SK-N-SH treated with all-trans-retinoic acid at 6 μM for 48 hours (cell line): ENCODE measurements at regions not wholly inside any gene's neighbourhood (a gene's known extent, or its start where the extent isn't known, plus 50 kb on each side); places are given as distances from the start of the nearest gene placed in this dataset.

Experiments
- ATAC-seq: fragments of 200-7000 bp; cut with Tn5 transposase; 3 replicates; pipeline ENCODE4 v1.9.1; 2020; ENCODE audit warnings: mild to moderate bottlenecking, moderate library complexity
- ARNTL ChIP-seq: fragments of 450-650 bp; formaldehyde crosslinking; IDR thresholded peaks from 2 replicates; pipeline ENCODE4 v1.5.0; 2020; ENCODE audit warnings: low read depth, mild to moderate bottlenecking, moderate library complexity, borderline replicate concordance
- BACH2 ChIP-seq: fragments of 250-450 bp; sonication (Bioruptor Pico); IDR thresholded peaks from 2 replicates; pipeline ENCODE4 v1.9.0; 2021; ENCODE audit warnings: mild to moderate bottlenecking, borderline replicate concordance
- CSDC2 ChIP-seq: fragments of 250-450 bp; sonication (Bioruptor Pico); IDR thresholded peaks from 2 replicates; pipeline ENCODE4 v1.5.0; 2020; ENCODE audit warnings: mild to moderate bottlenecking, moderate library complexity
- ESRRG ChIP-seq: fragments of 250-450 bp; sonication (Bioruptor Pico); IDR thresholded peaks from 2 replicates; pipeline ENCODE4 v1.6.1; 2021; ENCODE audit warnings: mild to moderate bottlenecking
- GLIS3 ChIP-seq: fragments of 250-450 bp; sonication (Bioruptor Pico); IDR thresholded peaks from 2 replicates; pipeline ENCODE4 v1.5.0; 2020; ENCODE audit warnings: mild to moderate bottlenecking, moderate library complexity
- ISL1 ChIP-seq: fragments of 250-450 bp; sonication (Bioruptor Pico); IDR thresholded peaks from 2 replicates; pipeline ENCODE4 v2.1.2; 2022; ENCODE audit warnings: mild to moderate bottlenecking, moderate library complexity
- OSR1 ChIP-seq: fragments of 250-450 bp; sonication (Bioruptor Pico); IDR thresholded peaks from 2 replicates; pipeline ENCODE4 v1.8.0; 2022; ENCODE audit warnings: moderate library complexity, mild to moderate bottlenecking, inconsistent platforms
- PATZ1 ChIP-seq: fragments of 250-450 bp; sonication (Bioruptor Pico); IDR thresholded peaks from 2 replicates; pipeline ENCODE4 v1.8.0; 2020; ENCODE audit warnings: mild to moderate bottlenecking, moderate library complexity, borderline replicate concordance
- PPARA ChIP-seq: fragments of 250-450 bp; sonication (Bioruptor Pico); IDR thresholded peaks from 2 replicates; pipeline ENCODE4 v1.5.0; 2020; ENCODE audit warnings: mild to moderate bottlenecking, borderline replicate concordance
- RARB ChIP-seq: fragments of 250-450 bp; sonication (Bioruptor Pico); IDR thresholded peaks from 2 replicates; pipeline ENCODE4 v1.8.0; 2021; ENCODE audit warnings: mild to moderate bottlenecking, moderate library complexity
- SNAI2 ChIP-seq: fragments of 250-450 bp; sonication (Bioruptor Pico); IDR thresholded peaks from 2 replicates; pipeline ENCODE4 v1.5.0; 2020; ENCODE audit warnings: mild to moderate bottlenecking, moderate library complexity
- TCF4 ChIP-seq: fragments of 250-450 bp; sonication (Bioruptor Pico); IDR thresholded peaks from 2 replicates; pipeline ENCODE4 v1.8.0; 2021; ENCODE audit warnings: mild to moderate bottlenecking, moderate library complexity, borderline replicate concordance
- TOX ChIP-seq: fragments of 250-450 bp; sonication (Bioruptor Pico); IDR thresholded peaks from 2 replicates; pipeline ENCODE4 v1.8.0; 2021; ENCODE audit warnings: mild to moderate bottlenecking, moderate library complexity, borderline replicate concordance
- TSHZ2 ChIP-seq: fragments of 250-450 bp; sonication (Bioruptor Pico); IDR thresholded peaks from 2 replicates; pipeline ENCODE4 v1.5.0; 2020; ENCODE audit warnings: mild to moderate bottlenecking, moderate library complexity
- ZC3H10 ChIP-seq: fragments of 250-450 bp; sonication (Bioruptor Pico); IDR thresholded peaks from 2 replicates; pipeline ENCODE4 v1.5.1; 2021; ENCODE audit warnings: mild to moderate bottlenecking, moderate library complexity
- ZFP3 ChIP-seq: fragments of 250-450 bp; sonication (Bioruptor Pico); IDR thresholded peaks from 2 replicates; pipeline ENCODE4 v1.5.0; 2020; ENCODE audit warnings: mild to moderate bottlenecking, moderate library complexity
- ZFP30 ChIP-seq: fragments of 450-650 bp; formaldehyde crosslinking; IDR thresholded peaks from 2 replicates; pipeline ENCODE4 v1.5.0; 2022; ENCODE audit warnings: mild to moderate bottlenecking, moderate library complexity
- ZNF565 ChIP-seq: fragments of 450-650 bp; formaldehyde crosslinking; conservative IDR thresholded peaks from 2 replicates; pipeline ENCODE4 v1.5.0; 2020; ENCODE audit warnings: low read depth, mild to moderate bottlenecking, moderate library complexity
- ZNF70 ChIP-seq: fragments of 450-650 bp; formaldehyde crosslinking; IDR thresholded peaks from 2 replicates; pipeline ENCODE4 v1.5.0; 2020; ENCODE audit warnings: mild to moderate bottlenecking, moderate library complexity
- TF ChIP-seq, protein P1 (sequence below): fragments of 250-450 bp; sonication (Bioruptor Pico); IDR thresholded peaks from 2 replicates; pipeline ENCODE4 v1.5.1; 2021; ENCODE audit warnings: mild to moderate bottlenecking, moderate library complexity
- TF ChIP-seq, protein P2 (sequence below): fragments of 250-450 bp; sonication (Bioruptor Pico); IDR thresholded peaks from 2 replicates; pipeline ENCODE4 v1.5.1; 2020; ENCODE audit warnings: low read depth, mild to moderate bottlenecking, moderate library complexity
- TF ChIP-seq, protein P3 (sequence below): fragments of 250-450 bp; sonication (Bioruptor Pico); IDR thresholded peaks from 2 replicates; pipeline ENCODE4 v1.8.0; 2021; ENCODE audit warnings: low read depth, mild to moderate bottlenecking, moderate library complexity, borderline replicate concordance

DNA sequence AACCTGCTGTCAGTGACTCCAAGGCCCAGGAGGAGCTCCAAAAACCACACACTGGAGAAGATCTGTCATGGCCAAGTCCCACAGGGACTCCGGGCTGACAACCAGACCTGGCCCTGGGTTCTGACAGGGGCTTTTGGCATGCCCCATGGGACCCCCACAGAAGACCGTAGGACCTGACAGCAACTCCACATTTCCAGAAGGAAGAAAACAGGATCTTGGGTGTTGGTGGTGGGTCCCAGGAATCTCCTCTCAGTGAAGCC is 275.9 kb upstream of the HS6ST1 start:
- no peak for ATAC-seq
- no peak for TF ChIP-seq ZFP30 (CRISPR knock-in tag)
- TF ChIP-seq PPARA (CRISPR knock-in tag) = no peak
- TF ChIP-seq TOX (CRISPR knock-in tag) = no peak
- TF ChIP-seq RARB (CRISPR knock-in tag) = no peak
- TF ChIP-seq ARNTL (CRISPR knock-in tag) = no peak
- TF ChIP-seq, protein P1, sequence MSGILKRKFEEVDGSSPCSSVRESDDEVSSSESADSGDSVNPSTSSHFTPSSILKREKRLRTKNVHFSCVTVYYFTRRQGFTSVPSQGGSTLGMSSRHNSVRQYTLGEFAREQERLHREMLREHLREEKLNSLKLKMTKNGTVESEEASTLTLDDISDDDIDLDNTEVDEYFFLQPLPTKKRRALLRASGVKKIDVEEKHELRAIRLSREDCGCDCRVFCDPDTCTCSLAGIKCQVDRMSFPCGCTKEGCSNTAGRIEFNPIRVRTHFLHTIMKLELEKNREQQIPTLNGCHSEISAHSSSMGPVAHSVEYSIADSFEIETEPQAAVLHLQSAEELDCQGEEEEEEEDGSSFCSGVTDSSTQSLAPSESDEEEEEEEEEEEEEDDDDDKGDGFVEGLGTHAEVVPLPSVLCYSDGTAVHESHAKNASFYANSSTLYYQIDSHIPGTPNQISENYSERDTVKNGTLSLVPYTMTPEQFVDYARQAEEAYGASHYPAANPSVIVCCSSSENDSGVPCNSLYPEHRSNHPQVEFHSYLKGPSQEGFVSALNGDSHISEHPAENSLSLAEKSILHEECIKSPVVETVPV (CRISPR knock-in tag) = no peak
- TF ChIP-seq ZFP3 (CRISPR knock-in tag) = no peak
- TF ChIP-seq, protein P2, sequence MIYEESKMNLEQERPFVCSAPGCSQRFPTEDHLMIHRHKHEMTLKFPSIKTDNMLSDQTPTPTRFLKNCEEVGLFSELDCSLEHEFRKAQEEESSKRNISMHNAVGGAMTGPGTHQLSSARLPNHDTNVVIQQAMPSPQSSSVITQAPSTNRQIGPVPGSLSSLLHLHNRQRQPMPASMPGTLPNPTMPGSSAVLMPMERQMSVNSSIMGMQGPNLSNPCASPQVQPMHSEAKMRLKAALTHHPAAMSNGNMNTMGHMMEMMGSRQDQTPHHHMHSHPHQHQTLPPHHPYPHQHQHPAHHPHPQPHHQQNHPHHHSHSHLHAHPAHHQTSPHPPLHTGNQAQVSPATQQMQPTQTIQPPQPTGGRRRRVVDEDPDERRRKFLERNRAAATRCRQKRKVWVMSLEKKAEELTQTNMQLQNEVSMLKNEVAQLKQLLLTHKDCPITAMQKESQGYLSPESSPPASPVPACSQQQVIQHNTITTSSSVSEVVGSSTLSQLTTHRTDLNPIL = no peak
- TF ChIP-seq ESRRG (CRISPR knock-in tag) = no peak
- no peak for TF ChIP-seq PATZ1 (CRISPR knock-in tag)
- no peak for TF ChIP-seq ZC3H10 (CRISPR knock-in tag)
- TF ChIP-seq TCF4 (CRISPR knock-in tag) = no peak
- TF ChIP-seq OSR1 (CRISPR knock-in tag) = no peak
- no peak for TF ChIP-seq ZNF565 (CRISPR knock-in tag)
- TF ChIP-seq ISL1 = no peak
- no peak for TF ChIP-seq GLIS3
- TF ChIP-seq, all 23 proteins: peak for 0

DNA sequence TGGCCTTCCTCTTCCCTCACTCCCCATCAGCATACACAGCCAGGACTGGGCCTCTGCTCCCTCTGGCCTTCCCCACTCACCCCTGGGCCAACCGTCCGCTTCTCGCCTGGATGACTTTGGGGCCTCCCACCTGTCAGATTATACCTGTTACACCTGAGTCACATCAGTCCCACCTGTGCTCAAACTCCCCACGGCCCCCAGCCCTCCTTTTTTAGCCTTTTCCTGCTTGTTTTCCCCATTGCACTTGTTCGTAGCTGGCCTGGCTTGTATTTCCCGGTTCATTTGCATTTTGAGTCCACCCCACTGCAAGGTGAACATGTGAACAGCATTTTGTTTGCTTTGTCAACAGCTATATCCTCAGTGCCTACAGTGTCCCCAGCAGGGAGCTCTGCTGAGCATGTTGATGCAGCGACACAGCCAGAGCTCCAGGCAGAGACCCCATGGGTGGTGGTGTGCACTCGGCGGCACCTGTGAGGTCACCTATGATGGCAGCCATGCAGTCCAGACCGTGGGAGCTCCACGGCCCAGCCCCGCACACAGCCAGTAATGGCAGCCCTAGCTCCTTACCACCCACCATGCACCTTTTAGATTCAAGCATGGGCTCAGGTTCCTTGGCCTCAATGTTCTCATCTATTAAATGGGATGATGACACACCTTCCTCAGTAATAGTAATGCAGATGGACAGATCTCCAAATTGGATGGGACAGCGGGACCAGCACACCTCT is 276.4 kb upstream of the HS6ST1 start:
- no peak for ATAC-seq
- TF ChIP-seq OSR1 (CRISPR knock-in tag) (no peak), PPARA (CRISPR knock-in tag) (no peak), BACH2 (CRISPR knock-in tag) (no peak), TCF4 (CRISPR knock-in tag) (no peak), GLIS3 (no peak), ZC3H10 (CRISPR knock-in tag) (no peak), TSHZ2 (CRISPR knock-in tag) (no peak), PATZ1 (CRISPR knock-in tag) (no peak), RARB (CRISPR knock-in tag) (no peak), ZNF565 (CRISPR knock-in tag) (no peak), ISL1 (no peak), TOX (CRISPR knock-in tag) (no peak), SNAI2 (CRISPR knock-in tag) (no peak), ZNF70 (no peak), CSDC2 (CRISPR knock-in tag) (no peak)
- TF ChIP-seq, protein P2 = no peak
- TF ChIP-seq, protein P1 (CRISPR knock-in tag) = no peak
- TF ChIP-seq, protein P3, sequence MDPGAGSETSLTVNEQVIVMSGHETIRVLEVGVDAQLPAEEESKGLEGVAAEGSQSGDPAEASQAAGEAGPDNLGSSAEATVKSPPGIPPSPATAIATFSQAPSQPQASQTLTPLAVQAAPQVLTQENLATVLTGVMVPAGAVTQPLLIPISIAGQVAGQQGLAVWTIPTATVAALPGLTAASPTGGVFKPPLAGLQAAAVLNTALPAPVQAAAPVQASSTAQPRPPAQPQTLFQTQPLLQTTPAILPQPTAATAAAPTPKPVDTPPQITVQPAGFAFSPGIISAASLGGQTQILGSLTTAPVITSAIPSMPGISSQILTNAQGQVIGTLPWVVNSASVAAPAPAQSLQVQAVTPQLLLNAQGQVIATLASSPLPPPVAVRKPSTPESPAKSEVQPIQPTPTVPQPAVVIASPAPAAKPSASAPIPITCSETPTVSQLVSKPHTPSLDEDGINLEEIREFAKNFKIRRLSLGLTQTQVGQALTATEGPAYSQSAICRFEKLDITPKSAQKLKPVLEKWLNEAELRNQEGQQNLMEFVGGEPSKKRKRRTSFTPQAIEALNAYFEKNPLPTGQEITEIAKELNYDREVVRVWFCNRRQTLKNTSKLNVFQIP (CRISPR knock-in tag) = no peak
